OCI-LY7 (cell line): ENCODE measurements at regions not wholly inside any gene's neighbourhood (a gene's known extent, or its start where the extent isn't known, plus 50 kb on each side); places are given as distances from the start of the nearest gene placed in this dataset.

Experiments used
- BruUV-seq: library from RNA; stranded (reverse); fragments of 400-500 nt; replicated peaks from 2 replicates; lab custom pipeline; 2021; lab: Mats Ljungman, UMichigan
- CTCF ChIA-PET: fragments of 300-600 bp; sonication (Branson Sonifier 250); formaldehyde crosslinking; loops from one replicate; lab custom pipeline; 2022; ENCODE audit warnings: antibody characterized with exemption; ENCODE audit not compliant: unreplicated experiment; lab: Charles Lee
- POLR2A ChIA-PET: fragments of 300-600 bp; sonication (Branson Sonifier 250); formaldehyde crosslinking; loops from one replicate; lab custom pipeline; 2022; ENCODE audit warnings: antibody characterized with exemption; lab: Charles Lee
- DNase-seq: peaks from one replicate; pipeline ENCODE4 v3.0.0-alpha.2; 2015; ENCODE audit warnings: low spot score
- H2AFZ ChIP-seq: fragments of 200-600 bp; sonication (generic), shearing (Covaris generic); 2 replicates; pipeline ENCODE4 v1.6.1; 2014; ENCODE audit warnings: mild to moderate bottlenecking, antibody characterized with exemption, low read length, moderate library complexity
- H3K27ac ChIP-seq: fragments of 200-600 bp; sonication (generic); 2 replicates; pipeline ENCODE4 v1.5.1; 2014; ENCODE audit warnings: mixed run types, low read depth, mild to moderate bottlenecking, moderate library complexity, low read length, inconsistent platforms; ENCODE audit not compliant: poor library complexity, severe bottlenecking
- H3K36me3 ChIP-seq: fragments of 200-600 bp; sonication (generic); 2 replicates; pipeline ENCODE4 v1.6.1; 2014; ENCODE audit warnings: mild to moderate bottlenecking, antibody characterized with exemption, low read length, moderate library complexity, mixed read lengths; ENCODE audit not compliant: insufficient read depth
- H3K4me1 ChIP-seq: fragments of 200-600 bp; sonication (generic); 2 replicates; pipeline ENCODE4 v1.5.1; 2014; ENCODE audit warnings: mild to moderate bottlenecking, low read length; ENCODE audit not compliant: insufficient read depth, poor library complexity, severe bottlenecking
- H3K4me2 ChIP-seq: fragments of 200-600 bp; sonication (generic); 2 replicates; pipeline ENCODE4 v1.6.1; 2014; ENCODE audit warnings: mild to moderate bottlenecking, low read length
- H3K4me3 ChIP-seq: fragments of 200-600 bp; sonication (generic); 2 replicates; pipeline ENCODE4 v1.5.1; 2014; ENCODE audit warnings: mild to moderate bottlenecking, low read depth, low read length; ENCODE audit not compliant: poor library complexity, severe bottlenecking
- H3K79me2 ChIP-seq: fragments of 200-600 bp; sonication (generic); 2 replicates; pipeline ENCODE4 v1.6.1; 2016; ENCODE audit warnings: low read depth, mild to moderate bottlenecking, low read length, moderate library complexity, mixed read lengths; ENCODE audit not compliant: insufficient read depth
- H3K9me2 ChIP-seq: fragments of 200-600 bp; sonication (generic); 2 replicates; pipeline ENCODE4 v1.6.1; 2016; ENCODE audit warnings: mild to moderate bottlenecking, low read length, mixed read lengths; ENCODE audit not compliant: insufficient read depth
- H3K9me3 ChIP-seq: fragments of 200-600 bp; sonication (generic); 2 replicates; pipeline ENCODE4 v1.6.1; 2014; ENCODE audit warnings: mild to moderate bottlenecking, mixed run types, low read length, mixed read lengths
- H4K20me1 ChIP-seq: fragments of 200-600 bp; sonication (generic); 2 replicates; pipeline ENCODE4 v1.6.1; 2014; ENCODE audit warnings: mild to moderate bottlenecking, antibody characterized with exemption, low read length, moderate library complexity, mixed read lengths; ENCODE audit not compliant: insufficient read depth
- EZH2phosphoT487 ChIP-seq: fragments of 200-600 bp; sonication (generic); IDR thresholded peaks from 2 replicates; pipeline ENCODE4 v1.6.1; 2018; ENCODE audit warnings: low read depth, borderline replicate concordance, mild to moderate bottlenecking, mixed run types, antibody characterized with exemption, low read length, moderate library complexity, mixed read lengths
- intact Hi-C: fragments of 100-400 bp; cut with micrococcal nuclease; formaldehyde crosslinking; loops from one replicate; pipeline ENCODE4 v1.10.0; 2022; ENCODE audit not compliant: unreplicated experiment
- TF ChIP-seq, protein P1 (sequence below): fragments of 200-600 bp; sonication (generic); conservative IDR thresholded peaks from 2 replicates; pipeline ENCODE4 v1.5.1; 2014; ENCODE audit warnings: mild to moderate bottlenecking, antibody characterized with exemption, low read length, moderate library complexity, mixed read lengths

DNA sequence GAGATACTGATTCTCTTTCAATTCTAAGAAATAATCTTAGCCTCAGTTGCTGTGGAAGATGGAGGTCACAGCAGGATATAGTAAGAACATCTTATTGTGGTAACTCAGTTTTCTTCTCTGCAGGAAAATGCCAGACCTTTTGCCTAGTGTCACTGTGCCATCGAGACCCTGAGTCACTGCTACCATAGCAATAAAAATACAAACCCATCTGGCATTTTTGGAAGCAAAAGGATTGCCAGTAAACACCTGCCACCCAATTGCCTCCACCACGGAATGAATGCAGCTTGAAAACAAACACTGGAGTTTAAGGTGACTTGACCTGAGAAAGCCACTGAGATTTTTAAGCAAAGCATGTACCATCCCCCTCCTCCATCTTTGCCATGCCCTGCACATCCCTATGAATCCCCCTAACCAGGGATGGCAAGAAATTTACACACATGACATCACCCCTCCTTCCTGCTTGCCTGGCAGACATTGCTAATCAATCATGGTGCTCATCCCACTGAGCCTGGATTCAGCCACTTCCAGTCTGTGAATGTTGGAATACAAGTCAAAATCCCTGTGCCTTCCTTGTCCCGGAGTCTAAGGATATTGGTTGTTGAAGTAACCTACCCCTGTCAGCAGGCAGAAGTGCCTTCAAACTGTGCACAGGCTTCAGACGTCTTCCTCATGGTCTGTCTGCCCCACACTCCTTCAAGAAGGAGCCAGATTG is 59.6 kb upstream of the MAMLD1 start:
- no TSS peak for BruUV-seq
- intact Hi-C loops: no loop called here
- Histone ChIP-seq H3K9me2 (no peaks in the 10 kb centered on the region), H3K27ac (no peak overlapping the region), H3K36me3 (no peaks in the 10 kb centered on the region), H2AFZ (no peak overlapping the region), H3K4me2 (no peak overlapping the region), H3K9me3 (no peaks in the 10 kb centered on the region), H3K4me1 (no peaks in the 10 kb centered on the region), H3K4me3 (no peak overlapping the region), H3K79me2 (no peaks in the 10 kb centered on the region), H4K20me1 (no peaks in the 10 kb centered on the region)
- ChIA-PET POLR2A (no interaction called here), CTCF (no interaction called here)
- no peak for TF ChIP-seq EZH2phosphoT487
- TF ChIP-seq, protein P1, sequence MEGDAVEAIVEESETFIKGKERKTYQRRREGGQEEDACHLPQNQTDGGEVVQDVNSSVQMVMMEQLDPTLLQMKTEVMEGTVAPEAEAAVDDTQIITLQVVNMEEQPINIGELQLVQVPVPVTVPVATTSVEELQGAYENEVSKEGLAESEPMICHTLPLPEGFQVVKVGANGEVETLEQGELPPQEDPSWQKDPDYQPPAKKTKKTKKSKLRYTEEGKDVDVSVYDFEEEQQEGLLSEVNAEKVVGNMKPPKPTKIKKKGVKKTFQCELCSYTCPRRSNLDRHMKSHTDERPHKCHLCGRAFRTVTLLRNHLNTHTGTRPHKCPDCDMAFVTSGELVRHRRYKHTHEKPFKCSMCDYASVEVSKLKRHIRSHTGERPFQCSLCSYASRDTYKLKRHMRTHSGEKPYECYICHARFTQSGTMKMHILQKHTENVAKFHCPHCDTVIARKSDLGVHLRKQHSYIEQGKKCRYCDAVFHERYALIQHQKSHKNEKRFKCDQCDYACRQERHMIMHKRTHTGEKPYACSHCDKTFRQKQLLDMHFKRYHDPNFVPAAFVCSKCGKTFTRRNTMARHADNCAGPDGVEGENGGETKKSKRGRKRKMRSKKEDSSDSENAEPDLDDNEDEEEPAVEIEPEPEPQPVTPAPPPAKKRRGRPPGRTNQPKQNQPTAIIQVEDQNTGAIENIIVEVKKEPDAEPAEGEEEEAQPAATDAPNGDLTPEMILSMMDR: no peak
- DNase-seq: no peak

- H3K4me3 ChIP-seq: no peak overlapping the region
- no peaks in the 10 kb centered on the region for H3K79me2 ChIP-seq
- no peaks in the 10 kb centered on the region for H3K9me2 ChIP-seq
- ChIA-PET POLR2A (no interaction called here), CTCF (no interaction called here)
- H3K36me3 ChIP-seq: no peaks in the 10 kb centered on the region
- no peak overlapping the region for H2AFZ ChIP-seq
- intact Hi-C loops: no loop called here
- BruUV-seq: no TSS peak
- TF ChIP-seq EZH2phosphoT487: no peak
- TF ChIP-seq, protein P1: no peak
- no peak overlapping the region for H3K27ac ChIP-seq
- H4K20me1 ChIP-seq: no peaks in the 10 kb centered on the region
- H3K4me1 ChIP-seq: no peaks in the 10 kb centered on the region
- H3K4me2 ChIP-seq: no peak overlapping the region
- H3K9me3 ChIP-seq: no peaks in the 10 kb centered on the region
- DNase-seq: no peak
Measured at GRCh38 chrX:150306002-150306401, 57.1 kb upstream of the MAMLD1 start.

- Histone ChIP-seq H2AFZ (no peak overlapping the region), H3K4me2 (no peak overlapping the region), H3K4me3 (no peak overlapping the region), H3K9me3 (no peaks in the 10 kb centered on the region), H3K36me3 (no peaks in the 10 kb centered on the region), H3K4me1 (no peaks in the 10 kb centered on the region), H3K9me2 (no peaks in the 10 kb centered on the region), H3K27ac (no peak overlapping the region), H3K79me2 (no peaks in the 10 kb centered on the region), H4K20me1 (no peaks in the 10 kb centered on the region)
- intact Hi-C loops: no loop called here
- TF ChIP-seq, protein P1: no peak
- TF ChIP-seq EZH2phosphoT487: no peak
- no peak for DNase-seq
- BruUV-seq: no TSS peak
- ChIA-PET POLR2A (no interaction called here), CTCF (no interaction called here)
Measured at GRCh38 chrX:150308041-150308440, 55.1 kb upstream of the MAMLD1 start.
